22Rv1 (cell line): ENCODE measurements at regions not wholly inside any gene's neighbourhood (a gene's known extent, or its start where the extent isn't known, plus 50 kb on each side); places are given as distances from the start of the nearest gene placed in this dataset.

Experiments
- H3K27ac ChIP-seq: fragments of 450-650 bp; 2 replicates; pipeline ENCODE4 v1.5.1; 2017
- ZFX ChIP-seq: fragments of 450-650 bp; IDR thresholded peaks from 2 replicates; pipeline ENCODE4 v1.6.1; 2017; ENCODE audit warnings: antibody characterized with exemption, borderline replicate concordance
- TF ChIP-seq, protein P1 (sequence below): fragments of 450-650 bp; IDR thresholded peaks from 2 replicates; pipeline ENCODE4 v1.5.1; 2017; ENCODE audit warnings: mild to moderate bottlenecking

DNA sequence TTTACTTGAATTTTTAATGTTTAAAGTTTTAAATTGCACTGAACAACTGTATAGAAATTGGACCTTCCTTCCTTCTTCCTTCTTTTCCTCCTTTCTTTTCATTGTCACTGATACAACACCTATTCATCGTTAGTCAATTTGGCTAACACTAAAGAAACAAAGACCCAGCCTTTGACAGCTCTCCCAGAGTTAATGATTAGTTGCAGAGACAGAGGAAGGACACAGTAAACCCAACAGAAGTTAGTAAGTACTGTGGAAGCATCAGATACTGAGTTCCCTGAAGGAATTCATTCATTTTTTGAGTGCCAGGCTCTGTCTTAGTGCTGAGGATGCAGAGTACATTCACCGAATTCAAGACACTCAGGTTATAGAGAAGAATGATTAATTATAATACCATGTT lies 77.9 kb upstream of the RAB27B start:
- no peak for TF ChIP-seq ZFX
- TF ChIP-seq, protein P1, sequence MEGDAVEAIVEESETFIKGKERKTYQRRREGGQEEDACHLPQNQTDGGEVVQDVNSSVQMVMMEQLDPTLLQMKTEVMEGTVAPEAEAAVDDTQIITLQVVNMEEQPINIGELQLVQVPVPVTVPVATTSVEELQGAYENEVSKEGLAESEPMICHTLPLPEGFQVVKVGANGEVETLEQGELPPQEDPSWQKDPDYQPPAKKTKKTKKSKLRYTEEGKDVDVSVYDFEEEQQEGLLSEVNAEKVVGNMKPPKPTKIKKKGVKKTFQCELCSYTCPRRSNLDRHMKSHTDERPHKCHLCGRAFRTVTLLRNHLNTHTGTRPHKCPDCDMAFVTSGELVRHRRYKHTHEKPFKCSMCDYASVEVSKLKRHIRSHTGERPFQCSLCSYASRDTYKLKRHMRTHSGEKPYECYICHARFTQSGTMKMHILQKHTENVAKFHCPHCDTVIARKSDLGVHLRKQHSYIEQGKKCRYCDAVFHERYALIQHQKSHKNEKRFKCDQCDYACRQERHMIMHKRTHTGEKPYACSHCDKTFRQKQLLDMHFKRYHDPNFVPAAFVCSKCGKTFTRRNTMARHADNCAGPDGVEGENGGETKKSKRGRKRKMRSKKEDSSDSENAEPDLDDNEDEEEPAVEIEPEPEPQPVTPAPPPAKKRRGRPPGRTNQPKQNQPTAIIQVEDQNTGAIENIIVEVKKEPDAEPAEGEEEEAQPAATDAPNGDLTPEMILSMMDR: no peak
- H3K27ac ChIP-seq: no peak overlapping the region

DNA sequence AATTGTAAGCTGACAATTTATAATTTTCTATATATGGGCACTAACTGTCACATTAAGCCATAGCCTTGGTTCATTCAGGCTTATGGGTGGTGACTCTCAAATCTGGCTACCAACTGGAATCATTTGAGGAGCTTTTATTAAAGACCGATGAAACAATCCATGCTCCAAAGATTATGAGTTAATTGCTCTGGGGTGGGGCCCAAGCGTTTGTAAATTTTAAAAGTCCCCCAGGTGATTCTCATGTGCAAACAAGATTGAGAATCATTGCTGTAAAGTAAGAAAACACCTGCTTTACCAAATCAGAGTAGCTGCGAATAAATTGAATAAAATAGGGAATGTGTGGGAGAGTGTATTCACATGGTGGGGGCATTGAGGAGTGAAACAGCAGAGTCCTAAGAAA lies 76.1 kb upstream of the RAB27B start:
- H3K27ac ChIP-seq: no peak overlapping the region
- TF ChIP-seq ZFX: no peak
- TF ChIP-seq, protein P1: no peak

DNA sequence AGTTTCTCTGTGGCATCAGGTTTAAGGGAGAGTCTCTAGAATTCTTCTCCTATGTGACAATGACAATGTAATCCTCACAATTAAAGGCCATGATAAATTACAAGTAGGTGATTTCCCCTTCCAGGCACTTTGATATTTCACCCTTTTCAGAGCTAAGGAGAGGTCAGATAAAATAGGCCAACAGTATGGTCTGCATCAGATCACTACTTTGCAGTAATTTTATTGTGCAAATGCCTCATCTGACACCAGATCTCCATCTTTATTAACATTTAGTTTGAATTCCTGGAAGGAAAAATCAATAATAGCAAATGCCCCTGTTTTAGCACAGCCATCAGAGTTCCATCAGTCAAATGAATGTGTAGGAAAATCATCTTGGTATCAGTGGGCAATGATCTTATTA lies 72.8 kb upstream of the RAB27B start:
- no peak for TF ChIP-seq ZFX
- TF ChIP-seq, protein P1: no peak
- no peak overlapping the region for H3K27ac ChIP-seq

DNA sequence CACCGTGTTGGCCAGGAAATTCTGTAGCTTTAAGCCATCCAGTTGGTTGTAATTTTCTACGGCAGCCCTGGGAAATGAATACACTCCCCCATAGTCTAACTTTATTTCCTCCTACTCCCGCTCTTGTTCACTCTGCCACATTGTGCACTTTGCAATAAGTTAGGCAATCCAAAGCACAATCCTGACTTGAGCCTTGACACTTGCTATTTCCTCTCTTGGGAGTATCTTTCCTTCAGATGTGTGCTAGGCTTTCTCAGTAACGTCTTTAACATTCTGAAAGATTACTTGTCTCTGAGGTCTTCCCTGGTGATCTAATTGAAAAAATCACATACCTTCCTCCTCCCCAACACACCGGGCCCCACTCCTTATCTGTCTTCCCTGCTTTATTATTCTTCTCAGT lies 65.9 kb upstream of the RAB27B start:
- TF ChIP-seq ZFX: no peak
- TF ChIP-seq, protein P1: no peak
- no peak overlapping the region for H3K27ac ChIP-seq

DNA sequence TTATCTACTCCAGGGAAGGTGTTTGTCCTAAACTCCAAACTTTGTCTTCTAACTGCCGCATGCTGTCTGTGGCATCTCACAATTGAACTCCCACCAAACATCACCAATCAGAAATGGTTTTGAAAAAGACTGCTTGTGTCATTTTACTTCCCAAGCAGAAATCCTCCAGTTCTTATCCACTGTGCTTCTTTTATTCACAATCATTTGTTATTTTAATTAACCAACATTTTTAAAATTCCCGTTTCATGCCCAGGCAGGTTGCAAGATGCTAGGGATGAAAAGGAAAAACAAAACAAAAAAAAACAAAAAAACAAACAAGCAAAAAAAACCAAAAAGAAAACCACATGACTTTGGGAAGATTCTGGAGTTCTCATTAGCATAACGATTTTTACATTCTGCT lies 63.5 kb upstream of the RAB27B start:
- H3K27ac ChIP-seq: no peak overlapping the region
- TF ChIP-seq, protein P1: no peak
- TF ChIP-seq ZFX: no peak

DNA sequence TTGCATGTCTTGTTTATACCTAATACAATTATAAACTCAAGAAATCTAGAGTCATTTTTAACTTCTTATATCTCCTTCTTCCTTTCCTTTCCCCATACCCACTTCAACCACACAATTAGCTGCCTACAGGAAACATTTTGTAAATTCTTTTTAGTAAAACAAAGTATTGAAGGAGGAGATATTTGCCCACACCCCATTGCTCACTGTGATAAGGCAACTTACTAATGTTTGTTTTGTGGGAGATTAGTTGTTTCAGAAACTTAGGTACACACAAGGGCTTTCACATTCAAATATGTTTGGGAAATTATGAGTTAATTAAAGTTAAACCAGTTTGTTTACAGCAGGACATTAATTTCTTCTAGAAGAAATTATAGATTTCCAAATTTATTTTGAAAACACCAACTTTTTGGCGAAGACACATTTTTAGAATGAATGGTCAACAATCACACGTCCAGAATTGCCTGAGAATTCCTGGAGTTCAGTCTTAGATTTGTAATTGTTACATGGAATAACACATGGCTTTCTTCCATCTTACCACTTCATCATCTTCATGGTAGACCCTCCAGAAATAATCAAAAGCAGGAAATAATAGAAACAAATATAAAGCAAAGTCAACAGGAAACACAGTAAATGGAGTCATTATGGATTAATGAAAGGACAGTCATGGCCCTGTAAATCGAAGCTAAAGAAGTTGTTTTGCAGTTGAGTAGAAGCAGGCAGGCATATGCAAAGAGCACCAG lies 62.5 kb upstream of the RAB27B start:
- peak overlapping the region; percentile 91 for H3K27ac ChIP-seq
- no peak for TF ChIP-seq ZFX
- TF ChIP-seq, protein P1: no peak

DNA sequence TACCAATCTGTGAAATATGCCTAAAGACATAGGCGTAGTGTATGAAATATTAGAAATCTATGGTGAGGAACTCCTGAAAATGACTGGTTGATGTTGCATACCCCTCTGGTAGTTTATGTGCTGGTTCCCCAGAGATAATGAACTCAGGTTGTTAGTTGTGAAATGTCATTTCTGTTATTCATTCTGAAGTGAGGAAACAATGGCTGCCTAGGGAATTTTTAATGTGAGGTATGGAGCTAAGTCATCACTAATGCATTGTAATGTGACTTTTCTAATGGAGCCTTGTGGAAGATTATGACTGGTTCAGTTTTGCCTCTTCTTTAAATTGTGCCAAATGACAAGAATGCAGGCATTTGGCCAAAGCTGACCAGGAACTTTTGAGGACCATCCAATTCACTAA lies 61.6 kb upstream of the RAB27B start:
- TF ChIP-seq, protein P1: no peak
- TF ChIP-seq ZFX: no peak

More for the DNA sequence above, 61.6 kb upstream of the RAB27B start:
- peak overlapping the region; percentile 91 for H3K27ac ChIP-seq
